Activated CD4-positive, alpha-beta T cell treated with anti-CD3 and anti-CD28 coated beads, Interleukin-2, Interleukin-6, amounts not matched to agents 100 ng/mL and 50 ng/mL, durations not matched to agents 16 hours and 8 hours (primary cell): ENCODE measurements at regions not wholly inside any gene's neighbourhood (a gene's known extent, or its start where the extent isn't known, plus 50 kb on each side); places are given as distances from the start of the nearest gene placed in this dataset.
"Not testable (repeated sequence)": the region's sequence is repeated elsewhere in the genome, so short reads cannot be mapped to it uniquely, and the experiment has no call there.

Source experiments
- DNase-seq: peaks from one replicate; pipeline ENCODE4 v3.0.0-alpha.2; 2020

- DNase-seq = no peak
Measured at GRCh38 chr11:38365274-38365673, 1767.2 kb upstream of the RAG2 start.

- no peak for DNase-seq
Measured at GRCh38 chr11:38356255-38356654, 1758.2 kb upstream of the RAG2 start.

GRCh38 chr11:38345286-38345685 lies 1747.2 kb upstream of the RAG2 start:
- no peak for DNase-seq

GRCh38 chr11:38341612-38342011 lies 1743.6 kb upstream of the RAG2 start:
- DNase-seq = not testable (repeated sequence)

GRCh38 chr11:38339835-38340440 lies 1741.9 kb upstream of the RAG2 start:
- DNase-seq = no peak

GRCh38 chr11:38338022-38338421 lies 1740.0 kb upstream of the RAG2 start:
- not testable (repeated sequence) for DNase-seq

- DNase-seq = no peak
Measured at GRCh38 chr11:38332046-38332445, 1734.0 kb upstream of the RAG2 start.

- no peak for DNase-seq
Measured at GRCh38 chr11:38330578-38330977, 1732.5 kb upstream of the RAG2 start.

- DNase-seq = no peak
Measured at GRCh38 chr11:38323961-38324761, 1726.1 kb upstream of the RAG2 start.

- DNase-seq = no peak
Measured at GRCh38 chr11:38315151-38315550, 1717.1 kb upstream of the RAG2 start.

GRCh38 chr11:38307455-38307854 lies 1709.4 kb upstream of the RAG2 start:
- DNase-seq = no peak

GRCh38 chr11:38305682-38306081 lies 1707.6 kb upstream of the RAG2 start:
- DNase-seq = no peak

- no peak for DNase-seq
Measured at GRCh38 chr11:38304926-38305325, 1706.9 kb upstream of the RAG2 start.

GRCh38 chr11:38302564-38302963 lies 1704.5 kb upstream of the RAG2 start:
- no peak for DNase-seq

- no peak for DNase-seq
Measured at GRCh38 chr11:38300570-38300969, 1702.5 kb upstream of the RAG2 start.

GRCh38 chr11:38296211-38296776 lies 1698.3 kb upstream of the RAG2 start:
- DNase-seq = no peak

GRCh38 chr11:38282718-38283117 lies 1684.7 kb upstream of the RAG2 start:
- DNase-seq = no peak

- no peak for DNase-seq
Measured at GRCh38 chr11:38278457-38279141, 1680.6 kb upstream of the RAG2 start.

- no peak for DNase-seq
Measured at GRCh38 chr11:38274031-38274430, 1676.0 kb upstream of the RAG2 start.

GRCh38 chr11:38272376-38272775 lies 1674.3 kb upstream of the RAG2 start:
- no peak for DNase-seq

- no peak for DNase-seq
Measured at GRCh38 chr11:38266691-38267090, 1668.7 kb upstream of the RAG2 start.

GRCh38 chr11:38256436-38256835 lies 1658.4 kb upstream of the RAG2 start:
- no peak for DNase-seq

- DNase-seq = no peak
Measured at GRCh38 chr11:38254913-38255312, 1656.9 kb upstream of the RAG2 start.

GRCh38 chr11:38252620-38253019 lies 1654.6 kb upstream of the RAG2 start:
- no peak for DNase-seq
